Breast epithelium (tissue), 3 donors: ENCODE measurements at regions not wholly inside any gene's neighbourhood (a gene's known extent, or its start where the extent isn't known, plus 50 kb on each side); places are given as distances from the start of the nearest gene placed in this dataset.

Experiments used
- CTCF ChIP-seq, 3 donors: fragments of 450-650 bp; IDR thresholded peaks; one replicate each; pipeline ENCODE4 v1.5.1; 2016 to 2017; ENCODE audit warnings: antibody characterized with exemption in 3 of 3, mild to moderate bottlenecking in 3 of 3, moderate library complexity in 3 of 3
- POLR2A ChIP-seq: fragments of 450-650 bp; IDR thresholded peaks from one replicate; pipeline ENCODE4 v1.6.1; 2016; ENCODE audit warnings: antibody characterized with exemption, mild to moderate bottlenecking, moderate library complexity

- TF ChIP-seq CTCF (IDR thresholded peaks at IDR 0.05) (no peak), POLR2A (no peak)
Measured at GRCh38 chr11:113569391-113569790, 94.2 kb upstream of the DRD2 start.
